CD4-positive, alpha-beta T cell (primary cell): ENCODE measurements at regions not wholly inside any gene's neighbourhood (a gene's known extent, or its start where the extent isn't known, plus 50 kb on each side); places are given as distances from the start of the nearest gene placed in this dataset.

Experiments
- ATAC-seq: fragments of 200-7000 bp; cut with Tn5 transposase; one replicate; pipeline ENCODE4 v1.10.0; 2022; ENCODE audit warnings: mild to moderate bottlenecking; ENCODE audit not compliant: poor library complexity
- CTCF ChIA-PET: fragments of 350-600 bp; sonication (Branson Sonifier 250); formaldehyde crosslinking; loops from one replicate; lab custom pipeline; 2021; ENCODE audit warnings: antibody characterized with exemption, inconsistent platforms; lab: Charles Lee
- POLR2A ChIA-PET: fragments of 350-600 bp; sonication (Branson Sonifier 250); formaldehyde crosslinking; loops from one replicate; lab custom pipeline; 2021; ENCODE audit warnings: antibody characterized with exemption, inconsistent platforms; lab: Charles Lee
- DNase-seq, 14 experiments: peaks; one replicate each; pipeline ENCODE4 v3.0.0-alpha.2; 2013 to 2020; ENCODE audit warnings: mixed read lengths in 2 of 14
- H3K27ac ChIP-seq, 2 donors: one replicate each; pipeline versions ENCODE4 v1.5.1 to v1.7.0; 2013; ENCODE audit warnings: low read length in 2 of 2, low read depth in 1 of 2, mild to moderate bottlenecking in 1 of 2
- H3K27me3 ChIP-seq, 2 experiments: 1 replicate in 1 of 2; 2 replicates in 1 of 2; pipeline versions ENCODE4 v1.6.1 to v1.7.0; 2013; ENCODE audit warnings: low read length in 2 of 2, control low read depth in 1 of 2, mild to moderate bottlenecking in 1 of 2, moderate library complexity in 1 of 2; ENCODE audit not compliant: insufficient read depth in 2 of 2, control insufficient read depth in 1 of 2
- H3K36me3 ChIP-seq: one replicate; pipeline ENCODE4 v1.6.1; 2013; ENCODE audit warnings: low read length, control low read depth; ENCODE audit not compliant: insufficient read depth
- H3K4me1 ChIP-seq: one replicate; pipeline ENCODE4 v1.6.1; 2013; ENCODE audit warnings: low read length, control low read depth; ENCODE audit not compliant: insufficient read depth
- H3K4me3 ChIP-seq: one replicate; pipeline ENCODE4 v1.5.1; 2013; ENCODE audit warnings: mild to moderate bottlenecking, low read length, moderate library complexity
- H3K9me3 ChIP-seq, 2 experiments: 1 replicate in 1 of 2; 2 replicates in 1 of 2; pipeline versions ENCODE4 v1.6.1 to v1.7.0; 2013; ENCODE audit warnings: low read length in 2 of 2, mild to moderate bottlenecking in 2 of 2, control low read depth in 1 of 2, moderate library complexity in 1 of 2; ENCODE audit not compliant: control insufficient read depth in 1 of 2, insufficient read depth in 1 of 2
- H3K27ac Mint-ChIP-seq: one replicate; pipeline ENCODE4 v1.8.0; 2020; ENCODE audit warnings: mixed read lengths
- H3K27me3 Mint-ChIP-seq: one replicate; pipeline ENCODE4 v1.8.0; 2021; ENCODE audit warnings: mixed read lengths
- H3K36me3 Mint-ChIP-seq: one replicate; pipeline ENCODE4 v1.8.0; 2021; ENCODE audit warnings: low read depth, mixed read lengths
- H3K4me1 Mint-ChIP-seq: one replicate; pipeline ENCODE4 v1.8.0; 2021; ENCODE audit warnings: low read depth, mixed read lengths
- H3K4me3 Mint-ChIP-seq: one replicate; pipeline ENCODE4 v1.8.0; 2020; ENCODE audit warnings: mild to moderate bottlenecking, mixed read lengths
- H3K9me3 Mint-ChIP-seq: one replicate; pipeline ENCODE4 v1.8.0; 2020; ENCODE audit warnings: mixed read lengths
- intact Hi-C, 2 experiments: fragments of 100-400 bp; cut with DNase I in 1 of 2; cut with micrococcal nuclease in 1 of 2; formaldehyde crosslinking; loops; one replicate each; pipeline versions ENCODE4 v1.15.1 to v1.9.0; 2023 to 2025; cut with DNase I, micrococcal nuclease
- TF ChIP-seq, protein P1 (sequence below): fragments of 200-600 bp; IDR thresholded peaks from one replicate; pipeline ENCODE4 v1.8.0; 2022; ENCODE audit warnings: antibody characterized with exemption, mild to moderate bottlenecking

DNA sequence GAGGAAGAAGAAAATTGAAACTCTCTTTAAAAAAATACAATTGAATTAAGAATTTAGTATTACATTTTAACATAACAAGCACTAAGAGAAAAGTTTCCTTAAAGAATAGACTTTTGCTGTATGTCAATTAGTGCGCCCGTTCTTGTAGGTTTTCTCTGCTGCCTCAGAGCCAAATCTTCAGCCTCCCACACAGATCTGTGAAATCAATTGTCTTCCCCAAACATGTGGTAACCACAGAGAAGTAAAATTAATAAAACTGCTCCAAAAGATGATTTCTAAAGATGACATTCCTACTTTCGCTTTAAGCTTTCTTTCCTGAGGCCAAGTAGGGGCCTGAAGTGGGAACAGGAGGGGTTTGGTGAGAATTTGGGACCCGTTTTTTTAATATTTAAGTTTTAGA lies 113.2 kb upstream of the ADO start:
- Histone ChIP-seq H3K36me3 (no peaks in the 10 kb centered on the region), H3K27ac (no peak overlapping the region), H3K9me3 (peaks cover 3 to 6% of the 10 kb centered on the region in 2 experiments), H3K4me3 (peak overlapping the region; percentile 30), H3K4me1 (peaks cover 44% of the 10 kb centered on the region), H3K27me3 (no peaks in the 10 kb centered on the region)
- peaks cover 68% of the 10 kb centered on the region for H3K4me1 Mint-ChIP-seq
- DNase-seq = peak in 2 of 14 experiments; percentile 19 to 32
- H3K36me3 Mint-ChIP-seq = no peaks in the 10 kb centered on the region
- CTCF ChIA-PET = interaction anchor here (2.3 kb wide), 1 partner anchor 126 kb away, joined by 13 read pairs; no protein-coding TSS in a partner anchor
- peak overlapping the region; percentile 62 for H3K4me3 Mint-ChIP-seq
- POLR2A ChIA-PET = interaction anchor here (0.7 to 1.9 kb wide), 2 partner anchors 42 to 64 kb away, joined by 3 to 5 read pairs; no protein-coding TSS in a partner anchor
- peak overlapping the region; percentile 81 for H3K27ac Mint-ChIP-seq
- peaks cover under 1% of the 10 kb centered on the region for H3K9me3 Mint-ChIP-seq
- intact Hi-C loops = loop anchor here in 1 of 2 experiments (5.0 kb wide), 1 partner anchor 41 kb away; no protein-coding TSS in a partner anchor
- no peak for ATAC-seq
- TF ChIP-seq, protein P1, sequence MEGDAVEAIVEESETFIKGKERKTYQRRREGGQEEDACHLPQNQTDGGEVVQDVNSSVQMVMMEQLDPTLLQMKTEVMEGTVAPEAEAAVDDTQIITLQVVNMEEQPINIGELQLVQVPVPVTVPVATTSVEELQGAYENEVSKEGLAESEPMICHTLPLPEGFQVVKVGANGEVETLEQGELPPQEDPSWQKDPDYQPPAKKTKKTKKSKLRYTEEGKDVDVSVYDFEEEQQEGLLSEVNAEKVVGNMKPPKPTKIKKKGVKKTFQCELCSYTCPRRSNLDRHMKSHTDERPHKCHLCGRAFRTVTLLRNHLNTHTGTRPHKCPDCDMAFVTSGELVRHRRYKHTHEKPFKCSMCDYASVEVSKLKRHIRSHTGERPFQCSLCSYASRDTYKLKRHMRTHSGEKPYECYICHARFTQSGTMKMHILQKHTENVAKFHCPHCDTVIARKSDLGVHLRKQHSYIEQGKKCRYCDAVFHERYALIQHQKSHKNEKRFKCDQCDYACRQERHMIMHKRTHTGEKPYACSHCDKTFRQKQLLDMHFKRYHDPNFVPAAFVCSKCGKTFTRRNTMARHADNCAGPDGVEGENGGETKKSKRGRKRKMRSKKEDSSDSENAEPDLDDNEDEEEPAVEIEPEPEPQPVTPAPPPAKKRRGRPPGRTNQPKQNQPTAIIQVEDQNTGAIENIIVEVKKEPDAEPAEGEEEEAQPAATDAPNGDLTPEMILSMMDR = no peak
- no peaks in the 10 kb centered on the region for H3K27me3 Mint-ChIP-seq

DNA sequence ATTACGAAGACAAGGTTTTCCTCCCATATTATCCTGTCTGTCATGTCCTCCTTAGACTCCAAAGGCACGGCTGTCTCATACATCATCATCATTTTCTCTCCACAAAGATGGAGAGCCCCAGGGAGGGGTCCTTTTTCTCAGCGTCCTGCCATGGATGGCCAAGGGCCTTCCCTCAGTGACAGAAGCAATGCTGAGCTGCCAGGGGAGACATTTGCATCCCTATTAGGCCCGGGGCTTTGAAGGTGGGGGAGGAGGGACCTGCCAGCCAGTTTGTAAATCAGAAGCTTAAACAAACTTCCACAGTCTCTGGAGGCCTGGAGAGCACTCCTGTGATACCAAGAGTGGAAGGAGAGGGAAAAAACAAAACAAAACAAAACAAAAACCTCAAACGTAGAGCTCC lies 112.4 kb upstream of the ADO start:
- peaks cover 44% of the 10 kb centered on the region for H3K4me1 ChIP-seq
- peaks cover 3% of the 10 kb centered on the region in 2 experiments for H3K9me3 ChIP-seq
- H3K27me3 ChIP-seq = no peaks in the 10 kb centered on the region
- TF ChIP-seq, protein P1 = no peak
- ChIA-PET CTCF (interaction anchor here (1.0 to 2.3 kb wide), 2 partner anchors 92 to 125 kb away, joined by 3 to 13 read pairs; no protein-coding TSS in a partner anchor), POLR2A (no interaction called here)
- no peak overlapping the region for H3K4me3 Mint-ChIP-seq
- peaks cover 68% of the 10 kb centered on the region for H3K4me1 Mint-ChIP-seq
- H3K27ac Mint-ChIP-seq = no peak overlapping the region
- no peak overlapping the region for H3K27ac ChIP-seq
- ATAC-seq (no peak), DNase-seq (no peak)
- no peak overlapping the region for H3K4me3 ChIP-seq
- no peaks in the 10 kb centered on the region for H3K36me3 ChIP-seq
- no peaks in the 10 kb centered on the region for H3K9me3 Mint-ChIP-seq
- intact Hi-C loops = loop anchor here in 1 of 2 experiments (5.0 kb wide), 1 partner anchor 40 kb away; no protein-coding TSS in a partner anchor
- H3K27me3 Mint-ChIP-seq = no peaks in the 10 kb centered on the region
- H3K36me3 Mint-ChIP-seq = no peaks in the 10 kb centered on the region

DNA sequence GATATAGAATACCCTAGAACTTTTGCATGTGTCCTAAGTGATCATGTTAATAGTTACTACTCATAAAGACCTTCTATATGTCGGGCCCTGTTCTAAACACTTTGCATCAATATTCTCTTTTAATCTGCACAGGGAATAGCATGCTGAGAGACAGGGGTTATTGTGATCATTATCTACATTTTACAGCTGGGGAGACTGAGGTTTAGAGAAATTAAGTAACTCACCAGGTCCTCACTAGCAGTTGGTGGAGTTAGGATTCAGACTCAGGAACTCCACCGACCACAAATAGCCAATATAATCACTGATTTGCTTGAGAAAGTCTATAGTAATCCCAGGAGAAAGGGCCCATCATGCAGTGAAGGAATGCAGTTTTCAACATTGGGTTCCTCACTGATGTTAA lies 111.2 kb upstream of the ADO start:
- Histone ChIP-seq H3K4me3 (no peak overlapping the region), H3K27ac (no peak overlapping the region), H3K4me1 (peaks cover 44% of the 10 kb centered on the region), H3K9me3 (peaks cover 0 to 6% of the 10 kb centered on the region in 2 experiments), H3K36me3 (no peaks in the 10 kb centered on the region), H3K27me3 (no peaks in the 10 kb centered on the region)
- Mint-ChIP-seq H3K9me3 (no peaks in the 10 kb centered on the region), H3K27me3 (no peaks in the 10 kb centered on the region), H3K27ac (peak overlapping the region; percentile 6), H3K36me3 (no peaks in the 10 kb centered on the region), H3K4me3 (no peak overlapping the region), H3K4me1 (peaks cover 68% of the 10 kb centered on the region)
- intact Hi-C loops = loop anchor here in 1 of 2 experiments (5.0 kb wide), 1 partner anchor 39 kb away; no protein-coding TSS in a partner anchor
- DNase-seq (no peak), ATAC-seq (no peak)
- TF ChIP-seq, protein P1 = no peak
- POLR2A ChIA-PET = interaction anchor here (1.2 kb wide), 1 partner anchor 40 kb away, joined by 4 read pairs; no protein-coding TSS in a partner anchor
- CTCF ChIA-PET = interaction anchor here (2.5 kb wide), 1 partner anchor 12 kb away, joined by 10 read pairs; no protein-coding TSS in a partner anchor
